ENCODE measurements at regions not wholly inside any gene's neighbourhood (a gene's known extent, or its start where the extent isn't known, plus 50 kb on each side); places are given as distances from the start of the nearest gene placed in this dataset.

GRCh38 chr13:97848886-97849285 is 104.6 kb upstream of the IPO5 start:
- no peak for TF ChIP-seq POLR2A (IDR thresholded peaks at IDR 0.05)
- TF ChIP-seq, protein P1, sequence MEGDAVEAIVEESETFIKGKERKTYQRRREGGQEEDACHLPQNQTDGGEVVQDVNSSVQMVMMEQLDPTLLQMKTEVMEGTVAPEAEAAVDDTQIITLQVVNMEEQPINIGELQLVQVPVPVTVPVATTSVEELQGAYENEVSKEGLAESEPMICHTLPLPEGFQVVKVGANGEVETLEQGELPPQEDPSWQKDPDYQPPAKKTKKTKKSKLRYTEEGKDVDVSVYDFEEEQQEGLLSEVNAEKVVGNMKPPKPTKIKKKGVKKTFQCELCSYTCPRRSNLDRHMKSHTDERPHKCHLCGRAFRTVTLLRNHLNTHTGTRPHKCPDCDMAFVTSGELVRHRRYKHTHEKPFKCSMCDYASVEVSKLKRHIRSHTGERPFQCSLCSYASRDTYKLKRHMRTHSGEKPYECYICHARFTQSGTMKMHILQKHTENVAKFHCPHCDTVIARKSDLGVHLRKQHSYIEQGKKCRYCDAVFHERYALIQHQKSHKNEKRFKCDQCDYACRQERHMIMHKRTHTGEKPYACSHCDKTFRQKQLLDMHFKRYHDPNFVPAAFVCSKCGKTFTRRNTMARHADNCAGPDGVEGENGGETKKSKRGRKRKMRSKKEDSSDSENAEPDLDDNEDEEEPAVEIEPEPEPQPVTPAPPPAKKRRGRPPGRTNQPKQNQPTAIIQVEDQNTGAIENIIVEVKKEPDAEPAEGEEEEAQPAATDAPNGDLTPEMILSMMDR (IDR thresholded peaks at IDR 0.05) = no peak
